Transverse colon (tissue), 4 donors: ENCODE measurements at regions not wholly inside any gene's neighbourhood (a gene's known extent, or its start where the extent isn't known, plus 50 kb on each side); places are given as distances from the start of the nearest gene placed in this dataset.

Experiments
- DNase-seq: peaks from one replicate; pipeline ENCODE4 v3.0.0-alpha.2; 2019
- H3K27ac ChIP-seq, 4 donors: fragments of 200-600 bp; sonication (generic); 2 replicates each; pipeline ENCODE4 v1.5.1; 2016 to 2018; ENCODE audit warnings: inconsistent platforms in 4 of 4
- H3K27me3 ChIP-seq: fragments of 200-600 bp; sonication (generic); 2 replicates; pipeline ENCODE4 v1.5.1; 2017; ENCODE audit warnings: inconsistent platforms
- H3K36me3 ChIP-seq, 4 donors: fragments of 200-600 bp; sonication (generic); 2 replicates each; pipeline ENCODE4 v1.5.1; 2017 to 2019; ENCODE audit warnings: inconsistent platforms in 4 of 4
- H3K4me1 ChIP-seq, 4 donors: fragments of 200-600 bp; sonication (generic); 2 replicates each; pipeline ENCODE4 v1.5.1; 2017 to 2020; ENCODE audit warnings: inconsistent platforms in 4 of 4
- H3K4me3 ChIP-seq, 4 donors: fragments of 200-600 bp; sonication (generic); 1 replicate in 1 of 4; 2 replicates in 3 of 4; pipeline versions ENCODE4 v1.5.1 to v1.6.1; 2017 to 2019; ENCODE audit warnings: inconsistent platforms in 4 of 4
- H3K9me3 ChIP-seq, 2 donors: fragments of 200-600 bp; sonication (generic); 2 replicates each; pipeline ENCODE4 v1.5.1; 2017 to 2019; ENCODE audit warnings: inconsistent platforms in 2 of 2
- CTCF ChIP-seq, 5 experiments: fragments of 200-600 bp in 3 of 5; fragments of 450-650 bp in 2 of 5; sonication (generic) in 3 of 5; IDR thresholded peaks; 1 replicate in 2 of 5; 2 replicates in 3 of 5; pipeline ENCODE4 v1.5.1; 2016 to 2017; ENCODE audit warnings: antibody characterized with exemption in 5 of 5, inconsistent platforms in 3 of 5, mild to moderate bottlenecking in 2 of 5, moderate library complexity in 1 of 5
- EP300 ChIP-seq: sonication (generic); formaldehyde crosslinking; IDR thresholded peaks from one replicate; pipeline ENCODE4 v1.6.1; 2017; ENCODE audit warnings: antibody characterized with exemption, low read depth
- POLR2A ChIP-seq: fragments of 450-650 bp; IDR thresholded peaks from one replicate; pipeline ENCODE4 v1.6.1; 2016; ENCODE audit warnings: antibody characterized with exemption, mild to moderate bottlenecking, moderate library complexity
- POLR2AphosphoS5 ChIP-seq, 3 donors: sonication (generic); formaldehyde crosslinking; IDR thresholded peaks; one replicate each; pipeline ENCODE4 v1.6.1; 2016; ENCODE audit warnings: antibody characterized with exemption in 3 of 3
- WGBS, 2 donors: methylation state at CpG; one replicate each; pipeline ENCODE4 v1.1.5; 2018; ENCODE audit warnings: low coverage in 1 of 2; 5-methylcytosine and 5-hydroxymethylcytosine counted together
- in situ Hi-C, 4 donors: fragments of 200-750 bp; cut with MboI; loops; one replicate each; pipeline versions ENCODE4 v1.15.0 to v1.15.1; 2017; ENCODE audit warnings: low sequenced_read_pairs in 3 of 4, low pct_ligation_motif_present in 1 of 4, low pct_unique_long_range_greater_than_20kb in 1 of 4
- intact Hi-C: fragments of 100-400 bp; cut with DNase I; formaldehyde crosslinking; loops from one replicate; pipeline ENCODE4 v1.15.1; 2023; ENCODE audit warnings: low total_unique reads

DNA sequence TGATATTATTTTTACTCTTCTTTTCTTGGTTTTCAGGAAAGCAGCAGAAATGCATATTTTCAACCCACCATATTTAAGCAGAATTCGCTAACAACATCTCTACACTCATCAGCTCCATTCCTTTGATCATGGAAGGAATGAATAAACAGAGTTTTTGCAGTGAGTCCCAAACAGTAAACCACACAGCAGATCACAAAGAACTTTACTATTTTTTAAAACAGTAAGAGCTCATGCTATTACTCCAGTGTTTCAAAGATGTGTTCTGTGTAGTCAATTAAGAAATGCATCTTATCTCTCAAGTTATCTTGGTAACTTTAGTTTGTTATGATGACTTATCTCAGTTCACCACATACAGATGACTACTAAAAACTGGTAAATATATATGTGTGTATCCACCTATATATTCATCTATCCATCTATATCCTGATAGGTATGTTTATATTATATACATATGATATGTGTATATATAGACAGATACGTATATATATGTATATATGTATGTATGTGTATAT is 843.5 kb downstream of the BCL11B start:
- WGBS, 2 donors: 87 to 90% methylated on average over 2 of the region's 2 CpGs
- H3K4me3 ChIP-seq: no peak overlapping the region
- intact Hi-C loops (no loop called here), in situ Hi-C loops (no loop called here)
- no peaks in the 10 kb centered on the region for H3K36me3 ChIP-seq
- no peak for DNase-seq
- no peak overlapping the region for H3K27ac ChIP-seq
- no peaks in the 10 kb centered on the region for H3K9me3 ChIP-seq
- TF ChIP-seq POLR2AphosphoS5 (IDR thresholded peaks at IDR 0.05): no peak
- no peak for TF ChIP-seq EP300
- no peaks in the 10 kb centered on the region for H3K27me3 ChIP-seq
- H3K4me1 ChIP-seq: no peaks in the 10 kb centered on the region

DNA sequence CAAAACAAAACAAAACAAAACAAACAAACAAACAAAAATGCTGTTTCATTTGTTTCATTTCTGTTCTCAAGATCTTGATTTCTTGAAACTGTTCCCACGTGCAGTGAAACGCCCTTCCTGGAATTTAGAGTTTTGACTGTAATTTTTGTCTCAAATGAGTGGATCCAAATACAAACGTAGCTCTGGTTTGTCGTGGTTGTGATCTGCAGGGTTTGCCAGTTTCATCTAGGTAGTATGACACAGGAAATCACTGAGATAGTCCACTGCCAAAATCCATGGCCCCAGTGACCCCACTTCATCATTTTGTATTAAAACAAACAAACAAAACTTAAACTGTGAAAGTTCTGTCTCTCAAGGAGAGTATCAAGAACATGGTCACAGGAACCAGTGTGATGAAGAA is 838.6 kb downstream of the BCL11B start:
- DNase-seq: no peak
- H3K27ac ChIP-seq: no peak overlapping the region
- in situ Hi-C loops (no loop called here), intact Hi-C loops (no loop called here)
- no peaks in the 10 kb centered on the region for H3K4me1 ChIP-seq
- TF ChIP-seq EP300: no peak
- no peak for TF ChIP-seq CTCF (IDR thresholded peaks at IDR 0.05)
- no peak for TF ChIP-seq POLR2A
- TF ChIP-seq POLR2AphosphoS5 (IDR thresholded peaks at IDR 0.05): no peak
- H3K9me3 ChIP-seq: no peaks in the 10 kb centered on the region
- WGBS, 2 donors: 55 to 56% methylated on average over 4 of the region's 4 CpGs
- no peaks in the 10 kb centered on the region for H3K27me3 ChIP-seq
- no peak overlapping the region for H3K4me3 ChIP-seq
- H3K36me3 ChIP-seq: no peaks in the 10 kb centered on the region

DNA sequence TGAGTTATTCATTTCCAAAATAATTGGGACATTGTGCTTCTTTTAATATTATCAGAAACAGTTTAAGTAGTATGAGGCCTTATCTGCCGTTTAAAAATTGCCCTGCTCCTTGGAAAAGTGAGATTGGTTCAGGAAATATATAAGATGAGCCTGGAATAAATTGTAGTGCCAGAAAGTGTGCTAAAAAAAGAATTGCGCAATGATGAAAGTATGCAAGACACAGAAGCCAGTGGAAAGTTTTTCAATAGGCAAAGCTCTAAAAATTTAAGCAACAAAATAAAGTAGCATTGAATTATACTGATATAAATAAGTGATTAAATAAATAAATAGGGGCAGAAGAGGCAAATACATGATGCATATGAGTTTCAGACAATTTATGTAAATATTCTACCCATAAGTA is 834.9 kb downstream of the BCL11B start:
- 84 to 88% methylated on average over 2 of the region's 2 CpGs for WGBS, 2 donors
- intact Hi-C loops (no loop called here), in situ Hi-C loops (no loop called here)
- TF ChIP-seq CTCF (IDR thresholded peaks at IDR 0.05) (no peak), POLR2A (no peak), POLR2AphosphoS5 (IDR thresholded peaks at IDR 0.05) (no peak), EP300 (no peak)
- no peaks in the 10 kb centered on the region for H3K4me1 ChIP-seq
- H3K9me3 ChIP-seq: no peaks in the 10 kb centered on the region
- no peak overlapping the region for H3K27ac ChIP-seq
- no peaks in the 10 kb centered on the region for H3K27me3 ChIP-seq
- no peaks in the 10 kb centered on the region for H3K36me3 ChIP-seq
- no peak for DNase-seq
- H3K4me3 ChIP-seq: no peak overlapping the region

- no peaks in the 10 kb centered on the region for H3K36me3 ChIP-seq
- in situ Hi-C loops: no loop called here
- TF ChIP-seq POLR2AphosphoS5 (IDR thresholded peaks at IDR 0.05) (no peak), POLR2A (no peak)
- no peak overlapping the region for H3K4me3 ChIP-seq
- 60 to 73% methylated on average over 1 to 2 of the region's 2 CpGs for WGBS, 2 donors
- intact Hi-C loops: no loop called here
- no peaks in the 10 kb centered on the region for H3K27me3 ChIP-seq
- H3K27ac ChIP-seq: no peak overlapping the region
- no peaks in the 10 kb centered on the region for H3K4me1 ChIP-seq
- no peak for DNase-seq
- H3K9me3 ChIP-seq: no peaks in the 10 kb centered on the region
Measured at GRCh38 chr14:98444077-98444476, 827.9 kb downstream of the BCL11B start.

- no peak overlapping the region for H3K4me3 ChIP-seq
- no peaks in the 10 kb centered on the region for H3K9me3 ChIP-seq
- H3K27me3 ChIP-seq: no peaks in the 10 kb centered on the region
- WGBS, 2 donors: 75 to 79% methylated on average over 1 to 2 of the region's 2 CpGs
- in situ Hi-C loops (no loop called here), intact Hi-C loops (no loop called here)
- DNase-seq: no peak
- TF ChIP-seq POLR2AphosphoS5 (IDR thresholded peaks at IDR 0.05) (no peak), POLR2A (no peak), EP300 (no peak), CTCF (IDR thresholded peaks at IDR 0.05) (no peak)
- no peaks in the 10 kb centered on the region for H3K36me3 ChIP-seq
- H3K27ac ChIP-seq: no peak overlapping the region
- H3K4me1 ChIP-seq: no peaks in the 10 kb centered on the region
Measured at GRCh38 chr14:98445718-98446117, 826.3 kb downstream of the BCL11B start.
